Activated CD8-positive, alpha-beta T cell treated with anti-CD3 and anti-CD28 coated beads for 36 hours (primary cell): ENCODE measurements at regions not wholly inside any gene's neighbourhood (a gene's known extent, or its start where the extent isn't known, plus 50 kb on each side); places are given as distances from the start of the nearest gene placed in this dataset.

Experiments used
- ATAC-seq: fragments of 200-7000 bp; cut with Tn5 transposase; one replicate; pipeline ENCODE4 v1.10.0; 2021; ENCODE audit warnings: mild to moderate bottlenecking, moderate library complexity
- CTCF ChIA-PET: fragments of 350-600 bp; sonication (Branson Sonifier 250); formaldehyde crosslinking; loops from one replicate; lab custom pipeline; 2021; ENCODE audit warnings: antibody characterized with exemption; lab: Charles Lee
- POLR2A ChIA-PET: fragments of 350-600 bp; sonication (Branson Sonifier 250); formaldehyde crosslinking; loops from one replicate; lab custom pipeline; 2021; ENCODE audit warnings: antibody characterized with exemption; lab: Charles Lee
- DNase-seq: peaks from one replicate; pipeline ENCODE4 v3.0.0-alpha.2; 2020
- H3K27ac Mint-ChIP-seq: one replicate; pipeline ENCODE4 v1.8.0; 2021; ENCODE audit warnings: mild to moderate bottlenecking, mixed read lengths
- H3K27me3 Mint-ChIP-seq: one replicate; pipeline ENCODE4 v1.8.0; 2021; ENCODE audit warnings: mixed read lengths
- H3K36me3 Mint-ChIP-seq: one replicate; pipeline ENCODE4 v1.8.0; 2021; ENCODE audit warnings: low read depth, mixed read lengths
- H3K4me1 Mint-ChIP-seq: one replicate; pipeline ENCODE4 v1.8.0; 2021; ENCODE audit warnings: low read depth, mixed read lengths
- H3K4me3 Mint-ChIP-seq: one replicate; pipeline ENCODE4 v1.8.0; 2021; ENCODE audit warnings: mild to moderate bottlenecking, moderate library complexity, mixed read lengths
- H3K9me3 Mint-ChIP-seq: one replicate; pipeline ENCODE4 v1.8.0; 2021; ENCODE audit warnings: mixed read lengths
- CTCF ChIP-seq: fragments of 200-600 bp; IDR thresholded peaks from one replicate; pipeline ENCODE4 v1.8.0; 2022; ENCODE audit warnings: antibody characterized with exemption, mild to moderate bottlenecking
- intact Hi-C: fragments of 100-400 bp; cut with micrococcal nuclease; formaldehyde crosslinking; loops from one replicate; pipeline ENCODE4 v1.10.0; 2022

- Mint-ChIP-seq H3K27ac (no peak overlapping the region), H3K4me3 (no peak overlapping the region), H3K4me1 (no peaks in the 10 kb centered on the region), H3K36me3 (no peaks in the 10 kb centered on the region), H3K27me3 (no peaks in the 10 kb centered on the region), H3K9me3 (peaks cover 7% of the 10 kb centered on the region)
- intact Hi-C loops, result no loop called here
- TF ChIP-seq CTCF, result no peak
- ChIA-PET POLR2A (no interaction called here), CTCF (no interaction called here)
- DNase-seq, result no peak
- no peak for ATAC-seq
These were observed 221.6 kb upstream of the SLIT2 start for GRCh38 chr4:20030108-20030507.

- no peak for ATAC-seq
These were observed 223.1 kb upstream of the SLIT2 start for GRCh38 chr4:20028645-20029044.

GRCh38 chr4:20026456-20026855 lies 225.2 kb upstream of the SLIT2 start:
- ATAC-seq (no peak), DNase-seq (no peak)
- H3K4me3 Mint-ChIP-seq, result no peak overlapping the region
- H3K4me1 Mint-ChIP-seq, result no peaks in the 10 kb centered on the region
- CTCF ChIA-PET, result no interaction called here
- POLR2A ChIA-PET, result no interaction called here
- TF ChIP-seq CTCF, result no peak
- H3K9me3 Mint-ChIP-seq, result peaks cover 3% of the 10 kb centered on the region
- H3K27me3 Mint-ChIP-seq, result no peaks in the 10 kb centered on the region
- no peaks in the 10 kb centered on the region for H3K36me3 Mint-ChIP-seq
- H3K27ac Mint-ChIP-seq, result no peak overlapping the region
- intact Hi-C loops, result no loop called here

More at GRCh38 chr4:20028645-20029044, 223.1 kb upstream of the SLIT2 start:
- no peaks in the 10 kb centered on the region for H3K4me1 Mint-ChIP-seq
- H3K36me3 Mint-ChIP-seq, result no peaks in the 10 kb centered on the region
- no peaks in the 10 kb centered on the region for H3K27me3 Mint-ChIP-seq
- DNase-seq, result no peak
- TF ChIP-seq CTCF, result no peak
- ChIA-PET CTCF (no interaction called here), POLR2A (no interaction called here)
- peaks cover 3% of the 10 kb centered on the region for H3K9me3 Mint-ChIP-seq
- intact Hi-C loops, result no loop called here
- H3K27ac Mint-ChIP-seq, result no peak overlapping the region
- H3K4me3 Mint-ChIP-seq, result no peak overlapping the region

GRCh38 chr4:20022471-20022870 lies 229.2 kb upstream of the SLIT2 start:
- ATAC-seq (no peak), DNase-seq (no peak)
- Mint-ChIP-seq H3K27me3 (no peaks in the 10 kb centered on the region), H3K4me1 (no peaks in the 10 kb centered on the region), H3K27ac (no peak overlapping the region), H3K4me3 (no peak overlapping the region), H3K36me3 (no peaks in the 10 kb centered on the region), H3K9me3 (peaks cover 4% of the 10 kb centered on the region)
- POLR2A ChIA-PET, result no interaction called here
- intact Hi-C loops, result no loop called here
- TF ChIP-seq CTCF, result no peak
- CTCF ChIA-PET, result no interaction called here

- Mint-ChIP-seq H3K36me3 (no peaks in the 10 kb centered on the region), H3K4me3 (no peak overlapping the region), H3K27ac (no peak overlapping the region), H3K27me3 (no peaks in the 10 kb centered on the region), H3K4me1 (no peaks in the 10 kb centered on the region), H3K9me3 (peaks cover 7% of the 10 kb centered on the region)
- ChIA-PET POLR2A (interaction anchor here (0.7 kb wide), 1 partner anchor 50 kb away, joined by 3 read pairs; no protein-coding TSS in a partner anchor), CTCF (no interaction called here)
- intact Hi-C loops, result no loop called here
- no peak for TF ChIP-seq CTCF
- DNase-seq, result no peak
- ATAC-seq, result no peak
These were observed 231.6 kb upstream of the SLIT2 start for GRCh38 chr4:20020056-20020455.
